ENCODE measurements at regions not wholly inside any gene's neighbourhood (a gene's known extent, or its start where the extent isn't known, plus 50 kb on each side); places are given as distances from the start of the nearest gene placed in this dataset.

DNA sequence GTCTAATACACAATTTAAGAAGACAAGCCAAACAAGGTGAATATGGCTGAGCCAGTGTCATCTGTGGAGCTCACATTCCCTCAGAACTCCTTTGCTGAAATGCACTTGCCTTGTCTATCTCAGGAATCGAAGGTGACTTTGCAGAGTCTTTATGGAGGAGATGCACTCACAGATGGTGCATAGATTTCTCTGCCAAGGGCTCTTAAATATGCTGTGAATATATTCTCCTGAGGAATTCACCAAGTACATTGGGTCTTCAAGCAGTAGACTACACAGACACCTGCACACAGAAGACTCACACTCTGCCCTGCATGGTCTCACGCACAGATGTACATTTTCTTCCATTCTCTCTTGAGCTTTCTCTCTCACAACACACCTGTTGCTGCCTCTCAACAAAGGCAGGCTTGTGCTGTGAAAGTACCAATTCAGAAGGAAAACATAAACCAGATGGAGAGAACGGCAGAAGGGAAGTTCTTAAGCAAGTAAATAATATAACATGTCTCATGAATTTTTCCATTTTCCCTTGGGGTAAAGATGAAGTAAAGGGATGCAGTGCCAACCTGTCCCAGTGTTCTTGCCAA lies 174.7 kb downstream of the DLEU7 start:
- FAIRE-seq: no peak

DNA sequence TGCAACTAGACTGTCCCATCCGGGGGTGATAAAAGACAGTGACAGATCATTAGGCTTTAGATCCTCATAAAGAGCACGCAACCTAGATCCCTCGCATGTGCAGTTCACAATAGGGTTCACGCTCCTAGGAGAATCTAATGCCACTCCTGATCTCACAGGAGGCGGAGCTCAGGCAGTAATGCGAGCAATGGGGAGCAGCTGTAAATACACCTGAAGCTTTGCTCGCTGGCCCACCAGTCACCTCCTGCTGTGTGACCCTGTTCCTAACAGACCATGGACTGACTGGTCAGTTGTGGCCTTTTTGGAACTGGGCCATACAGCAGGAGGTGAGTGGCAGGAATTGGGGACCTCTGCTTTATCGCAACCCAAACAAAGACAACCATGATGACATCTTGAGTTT lies 173.2 kb downstream of the DLEU7 start:
- FAIRE-seq: no peak

DNA sequence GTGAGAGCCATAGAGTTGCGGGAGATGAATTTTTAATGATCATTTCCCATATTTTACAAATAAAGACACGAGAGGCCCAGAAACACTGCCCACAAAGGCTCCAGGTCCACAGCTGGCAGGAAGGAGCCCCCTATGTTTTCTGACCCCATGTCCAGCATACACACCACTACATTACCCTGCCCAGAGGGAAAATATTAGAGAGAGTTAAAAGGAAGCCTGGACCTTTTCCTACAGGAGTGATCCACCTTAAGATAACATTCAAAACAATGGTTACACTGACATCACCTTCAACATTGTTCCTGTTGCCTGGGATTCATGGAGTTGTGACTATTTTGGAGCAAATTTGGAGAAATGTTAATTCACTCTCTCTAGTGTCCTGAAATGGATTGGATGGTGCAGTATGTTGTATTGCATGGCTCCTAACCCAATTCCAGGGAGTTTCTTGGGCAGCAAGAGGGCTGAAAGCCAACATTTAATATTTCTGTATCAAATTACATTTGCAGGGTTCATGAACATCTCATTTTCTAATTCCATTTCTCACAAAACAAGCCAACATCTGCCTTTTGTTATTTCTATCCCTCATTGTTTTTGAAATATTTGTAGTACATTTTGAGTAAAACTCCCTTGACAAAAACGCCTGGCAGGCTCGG lies 172.5 kb downstream of the DLEU7 start:
- FAIRE-seq: no peak

DNA sequence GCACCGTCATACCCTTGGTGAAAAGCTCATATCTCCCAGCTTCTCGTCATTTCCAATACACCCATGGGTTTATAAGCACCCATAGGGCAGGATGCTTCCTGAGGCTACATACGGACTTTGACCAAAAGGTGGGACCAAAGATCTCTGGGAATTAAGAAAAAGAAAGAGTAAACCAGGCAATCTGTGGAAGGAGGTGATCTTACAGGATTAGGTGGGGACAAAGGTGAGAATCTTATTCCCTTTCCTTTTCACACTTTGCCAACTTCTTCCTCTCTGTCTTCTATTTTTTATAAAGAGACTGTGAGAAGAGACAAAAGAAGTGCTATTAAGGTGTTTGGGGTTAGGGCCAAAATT lies 172.0 kb downstream of the DLEU7 start:
- FAIRE-seq: no peak

DNA sequence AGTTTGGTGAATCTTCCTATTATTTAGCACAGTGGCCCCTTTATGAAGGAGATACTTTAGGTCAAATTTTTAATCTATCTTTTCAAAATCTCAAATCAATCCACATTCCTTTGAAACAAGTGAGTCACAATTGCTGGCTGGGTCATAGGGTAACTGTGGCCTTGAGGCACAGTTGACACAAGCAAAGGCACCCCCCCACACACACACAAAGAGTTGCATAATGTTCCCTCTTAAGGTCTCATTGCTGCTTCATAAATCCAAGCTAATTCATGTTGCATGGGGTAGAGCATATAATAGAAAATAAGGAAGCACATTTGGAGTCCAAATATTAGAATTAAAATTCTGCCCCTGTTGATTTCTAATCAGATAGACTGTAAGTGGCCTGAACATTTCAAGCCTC lies 171.5 kb downstream of the DLEU7 start:
- no peak for FAIRE-seq

DNA sequence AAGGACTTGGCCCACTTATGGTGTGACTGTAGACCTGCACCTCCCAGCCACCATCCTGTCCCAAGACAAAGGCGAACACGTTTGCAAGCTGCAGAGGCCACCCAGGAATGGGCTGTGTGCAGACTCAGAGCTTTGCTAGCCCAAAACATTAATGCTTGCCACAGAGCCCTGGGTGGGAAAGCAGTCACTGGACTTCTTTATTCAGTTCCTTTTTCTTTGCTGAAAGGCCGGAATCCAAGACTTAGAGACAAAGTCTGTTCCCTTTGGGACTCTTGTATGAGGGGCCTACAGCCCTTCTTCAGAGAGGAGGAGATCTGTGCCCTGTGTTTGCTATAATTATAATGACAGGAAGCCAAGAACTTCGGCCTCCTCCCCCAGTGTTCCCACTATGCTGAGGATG lies 167.8 kb downstream of the DLEU7 start:
- no peak for FAIRE-seq

DNA sequence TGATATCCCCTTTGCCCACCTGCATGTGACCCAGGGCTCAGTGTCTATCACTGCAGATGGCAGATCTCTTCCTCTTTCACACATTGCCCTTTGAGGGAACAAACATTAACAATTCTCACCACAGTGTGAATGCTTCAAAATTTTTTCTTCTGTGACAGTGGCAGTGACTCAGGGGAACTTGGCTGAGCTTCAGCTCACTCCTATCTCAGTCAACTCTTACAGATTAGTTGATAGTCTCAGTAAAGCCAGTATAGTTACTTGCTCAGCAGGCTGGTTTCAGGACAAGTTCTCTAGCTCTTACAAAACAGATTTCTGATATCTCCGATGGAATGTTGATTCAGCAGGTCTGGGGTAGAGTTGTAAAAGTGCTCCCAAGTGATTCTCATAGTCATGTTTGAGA lies 166.9 kb downstream of the DLEU7 start:
- FAIRE-seq: no peak

DNA sequence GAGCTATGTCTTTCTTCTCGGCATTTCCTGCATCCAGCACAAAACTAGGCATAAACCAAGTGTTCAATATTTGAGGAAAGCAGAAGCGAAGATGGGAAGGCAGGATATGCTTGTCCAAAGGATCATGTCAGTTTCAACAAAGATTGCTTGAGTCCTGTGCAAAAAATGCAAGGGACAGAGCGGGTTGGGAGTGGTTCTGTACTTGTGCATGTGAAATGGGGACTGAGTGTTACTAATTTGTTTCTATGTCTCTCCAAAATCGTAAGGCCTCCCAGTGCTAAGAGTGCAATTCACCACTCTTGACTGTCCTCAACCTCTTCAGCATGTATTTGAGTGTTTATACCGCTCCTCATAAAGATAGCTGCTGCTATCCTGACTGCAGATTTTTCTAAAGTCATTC lies 166.2 kb downstream of the DLEU7 start:
- no peak for FAIRE-seq

DNA sequence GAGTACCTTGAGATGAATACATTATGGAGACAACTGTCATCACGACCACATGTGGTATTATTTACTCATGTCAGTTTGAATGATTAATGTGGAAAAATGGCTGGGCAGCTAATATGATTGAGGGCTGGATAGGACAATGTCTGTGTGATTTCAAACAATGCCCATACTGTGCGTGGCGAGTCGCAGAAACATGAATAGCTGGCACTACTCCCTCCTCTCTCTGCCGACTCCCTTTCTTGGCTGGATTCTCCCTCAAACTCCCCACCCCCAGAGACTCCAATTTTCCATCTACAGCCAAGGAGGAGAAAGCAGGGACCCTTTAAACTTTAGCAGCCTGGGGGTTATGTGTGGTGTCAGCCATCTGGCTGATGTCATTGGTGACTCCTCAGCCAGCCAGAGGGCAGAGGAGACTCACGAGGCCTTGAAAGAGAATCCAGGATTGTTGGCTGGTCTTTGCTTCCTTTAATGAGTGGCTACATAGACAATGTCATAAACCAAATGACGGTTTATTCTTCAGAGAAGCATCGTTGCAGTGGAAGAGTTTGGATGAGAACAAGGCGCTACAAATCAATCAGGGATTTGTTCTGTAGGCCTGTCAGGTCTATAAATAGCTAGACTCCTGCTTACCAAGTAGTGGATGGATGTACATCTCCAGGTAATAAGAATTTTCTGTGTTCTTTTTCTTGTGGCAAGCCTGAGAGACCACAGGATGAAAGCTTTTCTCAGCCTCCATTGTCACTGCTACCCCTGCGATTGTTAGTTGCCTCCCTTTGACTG lies 165.6 kb downstream of the DLEU7 start:
- no peak for FAIRE-seq

DNA sequence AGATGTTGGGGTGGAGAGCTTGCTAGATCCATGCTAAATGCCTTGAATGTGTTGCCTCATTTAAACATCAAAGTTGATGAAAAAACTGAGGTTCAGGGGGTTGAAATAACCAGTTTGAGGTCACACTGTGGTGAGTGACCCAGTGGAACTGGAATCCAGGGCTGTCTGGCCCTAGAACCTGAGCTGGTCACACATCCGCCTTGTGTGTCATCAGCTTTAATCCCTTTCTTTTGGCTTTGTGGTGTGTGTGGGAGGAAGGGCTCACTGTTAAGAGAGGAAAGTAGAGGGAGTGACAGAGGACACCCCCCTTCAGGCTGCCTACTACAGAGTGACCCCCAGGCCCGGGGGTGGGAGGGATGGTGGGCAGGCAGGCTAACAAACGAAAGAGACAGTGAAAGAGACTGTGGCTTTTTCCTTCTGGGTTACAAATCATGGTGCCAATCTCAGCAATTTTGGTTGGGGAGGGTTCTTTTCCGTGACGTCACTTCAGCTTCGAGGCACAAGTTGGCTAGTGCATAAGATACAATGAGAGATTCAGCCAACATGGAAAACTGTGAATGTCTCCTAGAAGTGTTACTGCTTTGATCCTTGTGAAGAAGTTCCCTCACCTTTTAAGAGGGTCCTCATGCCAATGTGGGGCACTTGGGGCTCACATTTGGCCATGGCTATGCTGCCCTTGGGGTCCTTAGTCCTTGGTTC lies 164.9 kb downstream of the DLEU7 start:
- FAIRE-seq: no peak

DNA sequence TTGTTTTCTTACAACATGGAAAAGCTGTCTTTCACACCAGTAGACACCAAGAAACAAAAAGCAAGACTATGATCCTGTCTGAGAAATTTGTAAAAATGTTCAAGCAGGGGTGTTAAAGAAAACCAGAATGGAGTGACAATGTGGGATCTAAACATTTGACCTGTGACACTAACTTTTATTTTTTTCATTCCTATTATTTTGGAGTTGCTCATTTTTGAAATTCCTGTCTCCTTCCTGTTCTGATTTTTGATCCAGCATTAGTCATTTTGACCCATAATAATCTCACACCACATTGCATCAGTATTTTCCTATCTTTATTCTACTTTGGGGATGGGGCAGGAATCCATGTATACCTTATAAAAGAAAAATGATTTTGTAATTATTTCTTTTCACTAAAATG lies 164.2 kb downstream of the DLEU7 start:
- FAIRE-seq: no peak

DNA sequence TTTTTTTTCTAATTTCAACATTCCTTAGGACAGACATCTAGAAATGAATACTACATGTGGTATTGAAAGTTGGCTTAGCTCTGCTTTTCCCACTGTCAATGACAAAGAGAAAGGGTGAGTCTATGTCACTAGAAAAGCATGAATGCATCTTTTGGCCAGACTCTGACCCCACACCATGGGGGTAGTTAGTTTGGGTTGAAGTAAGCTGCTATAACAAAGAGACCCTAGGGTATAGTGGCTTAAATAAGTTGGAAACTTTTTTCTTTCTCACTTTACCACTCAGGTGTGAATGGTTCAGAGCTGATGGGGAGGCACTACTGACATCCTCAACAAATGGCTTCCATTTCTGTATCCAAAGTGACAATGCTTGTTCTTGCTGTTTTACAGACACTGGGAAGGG lies 161.5 kb downstream of the DLEU7 start:
- FAIRE-seq: no peak

DNA sequence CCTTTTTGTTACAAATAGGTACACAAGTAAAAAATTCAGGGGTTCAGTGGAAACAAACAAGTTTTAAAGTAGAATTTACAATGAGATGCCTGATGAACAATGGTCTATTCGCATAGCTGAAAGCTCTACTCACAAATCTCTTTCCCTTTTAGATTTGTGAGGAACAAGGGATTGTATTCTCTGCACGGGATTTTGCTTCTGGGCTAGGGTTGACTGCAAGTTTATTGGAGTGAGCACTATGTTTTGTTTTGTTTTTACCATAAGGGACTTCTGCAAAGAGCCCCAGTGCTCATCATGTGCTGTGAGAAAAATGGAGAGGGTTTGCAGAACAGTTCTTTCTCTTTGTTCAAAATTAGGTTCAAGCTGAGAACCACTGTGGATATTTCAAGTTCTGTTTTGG lies 160.5 kb downstream of the DLEU7 start:
- no peak for FAIRE-seq

DNA sequence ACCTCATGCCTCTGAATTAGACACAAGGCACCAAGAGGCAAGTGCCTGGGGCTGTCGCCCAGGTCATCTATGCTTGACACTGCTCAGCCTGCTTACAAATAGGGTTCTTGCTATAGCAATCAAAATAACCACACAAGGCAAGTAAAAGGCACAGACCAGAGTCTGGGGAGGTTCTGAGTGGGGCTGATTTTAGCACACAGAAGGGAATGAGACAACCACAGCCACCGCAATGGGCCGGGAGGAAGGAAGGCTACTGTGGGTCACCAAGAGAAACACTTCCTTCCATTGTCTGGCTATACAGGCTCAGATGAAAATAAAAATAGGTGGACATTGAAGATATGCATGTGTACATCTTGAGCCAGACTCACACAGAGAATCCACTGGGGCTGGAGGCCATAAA lies 159.1 kb downstream of the DLEU7 start:
- FAIRE-seq: no peak

DNA sequence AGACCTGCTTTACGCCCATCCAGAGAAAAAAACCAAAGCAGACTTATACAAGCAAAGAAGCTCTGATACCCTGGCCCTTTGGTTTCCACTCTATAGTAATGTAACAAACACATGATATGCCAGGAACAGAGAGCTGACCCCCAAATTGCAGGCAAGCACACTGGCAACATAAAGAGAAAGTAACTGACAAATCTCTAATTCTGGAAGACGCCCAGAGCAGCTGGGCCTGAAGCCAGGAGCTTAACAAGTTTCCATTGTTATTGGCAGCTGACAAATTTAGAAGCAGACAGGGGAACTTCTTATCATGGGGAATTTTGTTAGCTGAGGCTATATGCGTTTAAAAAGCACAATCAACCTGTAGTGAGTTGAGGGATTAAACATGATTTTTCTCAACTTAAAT lies 158.0 kb downstream of the DLEU7 start:
- FAIRE-seq: no peak

DNA sequence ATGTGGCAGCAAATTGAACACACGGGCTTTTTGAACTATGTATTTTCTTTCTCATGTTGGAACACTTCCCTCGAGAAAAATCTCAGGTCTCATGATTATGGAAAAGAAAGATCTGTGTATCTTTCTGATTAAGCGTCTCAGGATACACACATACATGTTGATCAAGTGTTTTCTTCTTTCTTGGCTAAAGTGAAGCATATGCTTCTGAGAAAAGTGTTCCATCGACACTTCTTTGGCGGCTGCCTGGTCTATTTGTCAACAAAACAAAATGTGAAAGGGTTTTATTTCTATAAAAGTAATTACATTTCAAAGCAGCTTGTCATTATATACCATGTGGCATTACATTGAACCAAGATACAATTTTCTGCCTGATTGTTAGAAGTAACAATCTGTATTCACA lies 157.5 kb downstream of the DLEU7 start:
- FAIRE-seq: no peak

DNA sequence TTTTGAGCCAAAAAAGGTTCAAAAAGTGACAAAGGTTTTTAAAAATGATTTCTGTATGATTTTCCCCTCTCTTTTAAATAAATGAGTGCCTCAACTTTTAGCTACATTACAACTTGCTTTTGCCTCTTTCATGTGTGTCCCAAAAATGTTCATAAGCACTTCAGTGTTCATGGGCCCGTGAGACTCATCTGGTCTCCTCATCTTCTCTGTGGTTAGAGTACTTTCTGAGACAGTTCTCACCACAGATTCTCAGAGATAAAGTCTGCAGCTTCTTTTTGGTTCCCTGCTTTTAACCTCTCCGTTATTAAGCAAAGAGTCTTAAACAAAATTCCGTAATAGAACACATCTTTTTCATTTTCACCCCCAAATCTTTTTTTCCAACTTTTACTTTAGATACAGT lies 156.9 kb downstream of the DLEU7 start:
- FAIRE-seq: no peak

DNA sequence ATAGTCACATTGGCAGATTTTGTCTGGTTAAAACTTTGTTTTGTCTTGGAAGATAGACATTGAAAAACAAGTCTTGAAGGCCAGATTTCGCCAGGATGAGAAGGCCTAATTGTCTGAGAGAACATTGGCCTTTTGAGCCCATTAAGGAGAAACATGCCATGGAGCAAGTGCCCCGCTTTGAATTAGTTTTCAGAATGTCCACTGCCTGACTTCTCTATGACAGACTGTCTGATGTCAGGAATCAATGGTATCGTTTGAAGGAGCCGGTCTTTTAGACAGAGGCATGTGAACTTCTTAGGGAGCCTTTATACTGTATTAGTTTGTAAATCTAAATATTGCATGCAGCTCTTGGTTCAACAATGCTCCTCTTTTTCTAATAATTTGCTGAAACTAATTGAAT lies 155.9 kb downstream of the DLEU7 start:
- no peak for FAIRE-seq

DNA sequence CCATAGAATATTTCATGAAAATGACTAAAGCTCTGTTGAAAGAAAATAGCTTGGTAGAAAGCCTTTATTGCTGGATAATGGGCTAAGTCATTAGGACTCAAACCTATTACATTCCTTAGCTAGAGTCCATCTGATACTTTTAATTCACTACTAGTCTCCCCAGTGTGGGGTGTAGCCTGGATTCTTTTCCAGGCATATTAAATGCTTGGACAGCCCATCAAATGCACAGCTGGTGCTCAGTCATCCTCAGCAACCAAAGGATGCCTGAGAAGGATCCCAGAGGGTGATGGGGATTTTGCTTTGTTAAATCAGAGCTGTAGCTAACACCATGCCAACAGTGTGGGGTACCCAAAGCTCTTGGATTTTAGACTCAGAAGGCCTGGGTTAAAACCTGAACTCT lies 153.5 kb downstream of the DLEU7 start:
- FAIRE-seq: no peak

DNA sequence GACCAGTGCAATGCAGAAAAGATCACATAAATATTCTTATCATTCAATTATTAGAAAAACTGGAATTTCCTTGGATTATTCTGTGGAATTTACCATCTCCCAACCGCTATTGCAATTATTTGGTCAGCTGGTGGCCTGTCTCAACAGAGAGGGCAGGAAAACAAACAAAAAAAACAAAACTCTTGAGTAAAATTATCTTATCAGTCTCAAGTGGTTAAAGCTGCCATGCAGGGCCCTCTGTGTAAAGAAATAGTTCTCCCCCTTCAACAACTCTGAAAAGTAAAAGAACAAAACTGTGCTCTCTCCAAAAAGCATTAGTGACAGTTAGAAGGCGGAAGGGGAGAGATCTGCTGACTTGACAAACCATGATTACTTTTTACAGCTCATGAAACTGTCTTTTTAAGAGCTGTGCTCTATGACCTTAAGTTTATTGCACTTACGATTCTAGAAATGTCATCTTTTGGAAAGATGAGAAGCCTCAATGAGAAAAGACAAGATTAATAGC lies 152.3 kb downstream of the DLEU7 start:
- FAIRE-seq: no peak

DNA sequence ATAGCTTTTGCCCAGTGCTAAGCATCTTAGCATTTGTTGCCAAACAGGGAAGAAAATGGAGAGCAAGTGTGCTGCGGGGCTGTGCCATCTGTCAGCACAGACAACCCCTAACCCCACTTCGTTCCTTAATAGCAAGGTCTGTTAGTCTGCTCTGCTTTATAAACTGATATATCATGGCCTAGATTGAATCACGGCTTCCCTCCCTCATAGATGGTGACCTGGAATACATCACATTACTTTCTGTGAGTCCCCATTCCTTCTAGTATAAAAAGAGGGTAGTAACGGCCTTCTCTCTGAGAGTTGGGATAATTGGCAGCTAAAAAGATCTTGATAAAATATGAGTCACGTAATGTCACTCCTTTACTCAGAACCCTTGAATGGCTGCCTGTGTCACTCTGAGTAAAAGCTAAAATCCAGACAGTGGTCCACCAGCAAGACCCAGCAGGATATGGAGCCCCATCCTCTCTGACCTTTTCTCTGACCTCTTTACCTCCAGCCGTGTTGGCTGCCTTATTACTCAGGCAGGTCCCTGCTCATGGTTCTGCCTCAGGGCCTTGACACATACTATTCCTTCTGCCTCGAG lies 151.7 kb downstream of the DLEU7 start:
- FAIRE-seq: no peak

DNA sequence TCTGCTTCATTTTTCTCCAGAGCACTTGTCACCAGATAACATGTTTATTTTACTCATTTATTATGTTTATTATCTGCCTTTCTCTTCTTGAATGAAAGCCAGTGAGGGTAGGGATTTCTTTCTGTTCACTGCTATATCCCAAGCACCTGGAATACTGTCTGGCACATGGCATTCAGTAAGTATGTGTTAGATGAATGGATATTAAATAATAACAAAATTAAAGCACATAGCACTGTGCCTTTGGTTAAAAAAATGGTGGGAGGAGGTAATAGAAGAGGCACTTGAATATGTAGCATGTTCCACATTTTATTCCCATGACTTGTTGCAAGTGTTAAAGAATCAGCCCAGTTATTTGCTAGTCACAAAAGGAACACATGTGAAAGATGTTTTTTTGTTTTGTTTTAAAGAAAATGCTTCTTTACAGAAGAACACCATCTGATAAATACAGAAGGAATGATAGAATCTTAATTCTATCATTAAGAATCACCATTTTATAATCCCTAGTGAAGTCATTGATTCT lies 151.0 kb downstream of the DLEU7 start:
- no peak for FAIRE-seq

DNA sequence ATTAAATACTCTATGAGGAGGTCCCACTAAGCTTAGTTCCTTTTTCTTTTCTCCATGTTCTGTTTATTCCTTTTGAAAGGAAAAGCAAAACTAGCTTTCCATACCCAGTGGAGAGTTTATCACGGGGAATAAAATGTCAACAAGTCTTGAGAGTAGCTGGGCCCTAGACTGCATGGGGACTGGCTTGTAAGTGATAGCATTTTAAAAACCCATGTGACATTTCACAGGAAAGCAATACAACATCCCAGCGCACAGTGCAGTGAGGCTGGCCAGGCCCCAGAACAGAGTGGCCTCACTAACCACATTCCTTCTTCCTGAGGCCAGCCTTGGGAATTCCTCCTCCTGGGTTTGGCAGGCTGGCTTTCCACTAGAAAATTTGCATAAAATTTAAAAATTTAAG lies 149.8 kb downstream of the DLEU7 start:
- FAIRE-seq: no peak
